Hematopoietic multipotent progenitor cell treated with erythropoietin and hydrocortisone succinate and interleukin-3 and kit ligand, for 8 days (in vitro differentiated cells): ENCODE measurements at regions not wholly inside any gene's neighbourhood (a gene's known extent, or its start where the extent isn't known, plus 50 kb on each side); places are given as distances from the start of the nearest gene placed in this dataset.
A peak's percentile ranks its signal among the peaks of the same experiment; 100 is the strongest.
"Not testable (repeated sequence)": the region's sequence is repeated elsewhere in the genome, so short reads cannot be mapped to it uniquely, and the experiment has no call there.

ENCODE experiments used
- DNase-seq: peaks from one replicate; pipeline ENCODE4 v3.0.0-alpha.2; 2015

DNA sequence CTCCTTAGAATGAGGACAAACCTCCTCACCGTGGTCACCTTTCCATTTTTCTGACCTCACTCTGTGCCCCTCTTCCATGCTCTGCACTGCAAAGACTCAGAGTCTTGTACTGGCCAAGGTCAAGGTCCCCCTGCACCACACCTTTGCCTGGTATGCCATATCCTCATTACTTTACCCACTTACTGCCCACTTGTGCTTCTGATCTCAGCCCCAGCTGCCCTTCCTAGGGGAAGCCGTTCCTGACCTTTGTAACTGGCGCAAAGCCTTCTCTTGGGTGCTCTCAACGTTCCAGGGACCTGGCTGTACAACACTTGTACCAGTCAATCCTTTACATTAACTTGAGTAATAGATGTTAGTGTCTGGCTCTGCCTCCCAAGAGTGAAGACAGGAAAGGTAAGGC is 256.0 kb downstream of the SV2B start:
- no peak for DNase-seq

- no peak for DNase-seq
Observed at GRCh38 chr15:91357011-91357410, 257.0 kb downstream of the SV2B start.

DNA sequence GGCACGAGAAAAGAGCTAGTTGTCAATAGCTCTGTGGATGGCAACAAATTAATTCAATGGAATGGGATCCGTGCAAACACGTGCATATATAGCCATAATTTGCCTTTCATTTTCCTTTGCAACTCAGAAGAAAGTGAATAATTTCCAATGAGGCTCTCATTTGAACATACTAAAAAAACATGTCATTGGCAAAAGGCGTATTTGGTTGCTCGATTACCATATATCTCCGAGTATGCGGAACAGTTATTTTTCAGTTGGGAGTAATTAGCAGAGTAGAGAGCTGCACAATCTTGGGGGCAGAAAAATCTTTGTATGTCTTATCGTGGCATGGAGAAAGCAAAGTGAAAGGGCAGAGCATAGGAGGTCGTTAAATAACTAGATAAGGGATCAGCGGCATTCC is 257.4 kb downstream of the SV2B start:
- no peak for DNase-seq

DNA sequence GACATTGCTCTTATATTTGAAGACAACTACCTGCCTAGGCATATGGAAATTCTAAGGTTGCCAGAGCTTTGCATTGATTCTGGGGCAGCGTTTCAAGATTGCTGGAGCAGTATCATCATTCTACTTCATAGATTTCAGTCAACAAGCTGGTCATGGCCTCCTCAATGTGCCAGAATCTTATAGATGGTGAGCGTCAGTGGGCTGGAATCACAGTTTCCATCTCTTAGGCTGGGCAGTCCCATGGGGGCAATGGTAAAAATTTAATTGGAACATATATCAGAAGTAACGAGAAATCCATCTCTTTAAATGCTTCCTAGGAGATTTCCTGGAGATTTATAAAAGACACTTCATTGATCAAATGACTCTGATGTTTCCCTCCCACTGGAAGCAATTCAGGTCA is 258.3 kb downstream of the SV2B start:
- no peak for DNase-seq

- DNase-seq: not testable (repeated sequence)
Observed at GRCh38 chr15:91361696-91362095, 261.6 kb downstream of the SV2B start.

DNA sequence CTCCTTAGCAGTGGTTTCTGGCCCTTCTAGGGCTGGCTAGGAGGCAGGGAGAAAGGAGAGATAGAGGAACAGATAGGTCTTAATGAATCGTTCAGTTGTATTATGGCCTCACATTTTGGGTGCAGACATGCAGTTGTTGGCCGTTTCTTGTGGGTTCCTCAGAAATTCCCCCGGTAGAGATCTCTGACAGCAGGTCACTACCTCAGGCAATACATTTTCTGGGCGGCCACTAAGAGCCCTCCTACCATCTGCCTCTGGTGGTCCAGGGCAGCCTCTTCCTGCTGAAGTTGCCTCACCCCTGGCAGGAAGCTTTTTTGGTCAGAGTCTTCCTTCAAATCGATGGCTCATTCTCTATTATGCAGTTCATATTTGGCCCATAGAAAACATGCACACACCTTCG is 266.1 kb downstream of the SV2B start:
- DNase-seq: no peak

- no peak for DNase-seq
Observed at GRCh38 chr15:91368611-91369010, 268.6 kb downstream of the SV2B start.

DNA sequence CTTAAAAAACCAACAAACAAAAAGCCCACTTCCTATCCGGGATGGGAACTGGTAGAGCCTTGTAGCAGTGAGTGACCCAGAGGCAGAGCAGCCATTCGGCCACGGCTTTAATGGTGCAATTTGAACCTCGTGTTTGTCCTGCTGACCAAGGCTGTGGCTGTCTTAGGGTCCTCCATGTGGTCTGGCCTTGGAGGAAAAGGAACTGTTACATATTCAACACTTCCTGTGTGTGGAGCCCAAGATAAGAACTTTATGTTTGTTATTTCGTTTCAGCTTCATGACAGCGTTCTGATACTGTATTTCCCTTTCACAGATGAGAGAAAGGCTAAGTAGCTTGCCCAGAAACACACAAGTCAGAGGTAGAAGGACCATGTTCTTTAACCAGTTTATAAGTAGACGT is 269.8 kb downstream of the SV2B start:
- peak; percentile 41 for DNase-seq

- DNase-seq: not testable (repeated sequence)
Observed at GRCh38 chr15:91371345-91371744, 271.3 kb downstream of the SV2B start.

GRCh38 chr15:91374336-91374735 is 274.3 kb downstream of the SV2B start:
- DNase-seq: no peak

DNA sequence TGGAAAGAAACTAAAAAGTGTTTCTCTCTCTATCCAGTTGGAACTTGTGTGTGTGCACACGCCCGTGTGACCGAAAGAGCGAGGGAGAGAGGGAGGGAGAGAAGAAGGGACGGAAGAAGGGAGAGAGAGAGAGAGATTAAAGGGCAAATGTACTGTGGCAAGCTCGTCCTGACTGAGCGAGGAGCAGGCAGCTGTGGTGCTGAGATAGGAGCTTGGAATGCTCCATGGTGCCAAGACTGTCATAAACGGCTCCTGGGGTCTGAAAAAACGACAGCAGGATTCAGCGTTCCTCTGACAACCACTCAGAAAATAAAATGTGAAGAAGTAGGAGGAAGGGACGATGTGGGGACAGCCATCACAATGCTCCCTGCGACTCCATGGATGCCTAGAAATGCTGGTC is 276.0 kb downstream of the SV2B start:
- DNase-seq: no peak

DNA sequence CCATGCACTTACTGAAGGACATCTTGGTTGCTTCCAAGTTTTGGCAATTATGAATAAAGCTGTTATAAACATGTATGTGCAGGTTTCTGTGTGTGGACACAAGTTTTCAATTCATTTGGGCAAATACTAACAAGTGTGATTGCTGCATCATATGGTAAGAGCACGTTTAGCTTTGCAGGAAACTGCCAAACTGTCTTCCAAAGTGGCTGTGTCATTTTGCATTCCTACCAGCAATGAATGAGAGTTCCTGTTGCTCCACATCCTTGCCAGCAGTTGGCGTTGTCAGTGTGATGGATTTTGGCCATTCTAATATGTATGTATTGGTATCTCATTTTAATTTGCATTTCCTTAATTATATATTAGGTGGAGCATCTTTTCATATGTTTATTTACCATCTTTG is 280.1 kb downstream of the SV2B start:
- DNase-seq: no peak

DNA sequence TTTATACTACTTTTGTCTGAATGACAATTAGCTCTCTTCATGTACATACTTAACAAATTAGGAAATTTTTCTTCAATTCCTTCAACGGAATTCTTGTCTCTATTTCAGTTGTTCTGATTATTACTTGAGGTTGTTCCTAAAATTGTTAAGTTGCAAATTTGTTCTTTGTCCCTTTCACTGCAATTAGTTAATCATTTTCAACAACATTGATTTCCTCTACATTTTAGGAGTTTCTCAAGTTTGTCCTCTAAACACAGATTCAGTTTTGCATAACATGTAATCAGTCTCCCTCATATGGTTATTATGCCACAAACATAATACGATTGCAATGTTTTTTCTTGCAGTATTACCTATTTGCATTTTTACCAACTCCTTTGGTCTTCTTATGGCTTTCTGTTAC is 283.5 kb downstream of the SV2B start:
- no peak for DNase-seq

- no peak for DNase-seq
Observed at GRCh38 chr15:91384189-91384730, 284.2 kb downstream of the SV2B start.

DNA sequence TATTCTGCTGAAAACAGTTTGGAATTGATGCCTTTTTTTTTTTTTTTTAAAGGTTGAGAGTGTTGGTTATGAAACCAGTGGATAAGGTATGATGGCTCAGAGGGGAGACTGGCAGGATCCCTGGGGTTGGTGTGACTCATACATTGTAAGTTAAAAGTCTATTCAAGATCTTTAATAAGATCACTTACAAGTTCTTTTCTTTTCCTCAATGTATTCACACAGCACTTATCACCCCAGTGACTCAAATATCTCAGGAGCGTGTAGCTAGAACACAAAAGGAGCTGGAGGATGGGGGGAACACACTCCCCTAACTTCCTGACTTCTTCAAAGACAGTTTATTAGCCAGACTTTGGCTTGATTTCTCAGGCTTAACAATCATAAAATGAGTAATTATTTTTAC is 285.3 kb downstream of the SV2B start:
- no peak for DNase-seq

DNA sequence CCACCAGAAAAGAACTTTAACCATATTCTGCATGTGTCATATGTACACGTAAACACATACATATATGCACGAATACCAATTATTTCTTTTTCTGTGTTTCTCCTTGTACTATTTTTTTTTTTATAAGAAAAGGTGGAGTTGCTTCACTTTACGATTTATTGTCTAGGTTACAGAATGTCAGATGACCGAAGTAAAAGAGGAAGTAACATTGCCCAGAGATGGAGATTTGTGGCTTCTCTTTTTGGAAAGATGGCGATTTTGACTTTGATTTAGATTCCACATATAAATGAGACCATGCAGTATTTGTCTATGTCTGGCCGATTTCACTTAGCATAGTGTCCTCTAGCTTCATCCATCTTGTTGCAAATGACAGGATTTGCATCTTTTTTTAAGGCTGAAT is 293.1 kb downstream of the SV2B start:
- DNase-seq: no peak

- DNase-seq: no peak
Observed at GRCh38 chr15:91400481-91400880, 300.4 kb downstream of the SV2B start.

- DNase-seq: no peak
Observed at GRCh38 chr15:91407269-91407889, 307.3 kb downstream of the SV2B start.

- no peak for DNase-seq
Observed at GRCh38 chr15:91408476-91409076, 308.5 kb downstream of the SV2B start.

DNA sequence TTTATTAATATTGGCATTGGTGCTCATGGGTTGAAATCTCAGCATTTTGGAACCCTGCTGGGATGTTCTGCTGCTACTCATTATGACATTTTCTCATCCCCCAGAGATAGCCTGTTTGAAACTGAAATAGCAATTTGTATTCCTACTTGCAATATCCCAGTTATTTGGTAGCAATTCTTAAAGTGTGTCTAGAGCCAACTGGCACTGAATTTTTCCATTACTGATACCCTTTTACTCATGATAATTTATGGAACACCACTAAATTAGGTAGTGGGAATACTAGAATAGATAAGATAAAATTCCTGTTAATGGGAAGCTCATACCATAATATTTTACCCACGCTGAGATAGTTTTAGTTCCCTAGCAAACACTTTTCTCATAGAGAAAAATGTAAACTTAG is 309.3 kb downstream of the SV2B start:
- DNase-seq: no peak

- no peak for DNase-seq
Observed at GRCh38 chr15:91411586-91411985, 311.5 kb downstream of the SV2B start.

- DNase-seq: no peak
Observed at GRCh38 chr15:91412138-91412928, 312.3 kb downstream of the SV2B start.

DNA sequence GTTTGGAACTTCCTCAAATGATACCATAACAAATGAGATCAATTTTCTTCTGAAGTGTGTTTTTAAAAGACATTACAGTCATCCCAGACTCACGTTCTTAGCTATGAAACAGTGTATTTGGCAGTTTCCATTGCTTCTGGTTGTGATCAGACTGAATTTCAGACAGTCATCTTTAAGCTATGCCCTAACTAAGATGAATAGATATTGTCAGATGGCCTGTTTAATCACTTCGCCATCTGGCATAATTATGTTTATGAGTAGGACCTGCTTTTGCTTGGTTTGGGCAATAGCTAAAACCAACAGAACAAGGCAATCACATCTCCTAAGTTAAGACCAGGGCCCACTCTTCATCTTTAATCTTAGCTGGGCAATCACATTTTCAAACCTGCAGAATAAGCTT is 313.1 kb downstream of the SV2B start:
- no peak for DNase-seq

- DNase-seq: no peak
Observed at GRCh38 chr15:91414124-91414523, 314.1 kb downstream of the SV2B start.
